Epithelial cell of proximal tubule (primary cell): ENCODE measurements at regions not wholly inside any gene's neighbourhood (a gene's known extent, or its start where the extent isn't known, plus 50 kb on each side); places are given as distances from the start of the nearest gene placed in this dataset.

Experiments used
- DNase-seq: peaks from one replicate; pipeline ENCODE4 v3.0.0-alpha.2; 2011; ENCODE audit warnings: low read depth
- H3K4me3 ChIP-seq: 2 replicates; pipeline ENCODE4 v1.5.1; 2011; ENCODE audit warnings: low read depth, mild to moderate bottlenecking, low read length
- CTCF ChIP-seq: conservative IDR thresholded peaks from 2 replicates; pipeline ENCODE4 v1.5.1; 2012; ENCODE audit warnings: low read depth, mild to moderate bottlenecking, low read length

DNA sequence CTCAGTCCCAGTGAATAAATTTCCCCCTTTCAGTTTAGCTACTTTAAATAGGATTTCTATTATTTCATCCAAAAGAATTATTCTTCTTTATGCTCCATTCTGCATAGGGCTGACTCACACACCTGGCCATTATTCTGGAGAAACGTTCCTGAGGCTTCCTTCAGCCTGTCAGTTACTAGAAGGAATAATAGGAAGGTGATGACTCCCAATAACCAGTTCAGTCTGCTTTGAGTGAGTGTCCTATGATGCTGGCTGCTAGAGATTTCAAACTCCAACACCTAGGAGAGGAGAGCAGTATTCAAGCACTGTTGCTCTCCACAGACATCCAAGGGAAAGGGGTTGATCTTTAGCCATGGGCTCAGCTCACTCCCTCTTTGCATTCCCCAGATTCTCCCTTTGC, 117.8 kb downstream of the KCTD12 start:
- DNase-seq, result no peak
- H3K4me3 ChIP-seq, result no peak overlapping the region
- TF ChIP-seq CTCF, result no peak

DNA sequence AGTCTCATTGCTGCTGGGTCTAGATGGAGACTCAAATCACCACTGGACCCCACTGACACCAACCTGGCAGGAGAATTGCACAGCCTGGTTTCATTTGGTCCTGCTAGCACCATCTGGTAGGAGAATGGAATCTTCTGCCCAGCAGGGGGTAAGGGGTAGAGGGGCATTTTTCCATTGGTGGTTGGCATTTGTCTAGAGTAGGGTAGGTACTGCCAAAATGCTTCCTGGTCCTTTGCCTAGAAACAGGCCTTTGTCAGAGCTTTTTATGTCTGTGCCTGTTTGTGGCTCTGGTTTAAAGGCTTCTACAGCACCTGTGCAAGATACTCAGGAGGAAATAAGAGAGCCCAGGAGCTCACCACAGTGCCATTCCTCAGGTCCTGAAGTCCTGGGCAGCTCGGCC, 121.3 kb downstream of the KCTD12 start:
- TF ChIP-seq CTCF, result no peak
- DNase-seq, result no peak

DNA sequence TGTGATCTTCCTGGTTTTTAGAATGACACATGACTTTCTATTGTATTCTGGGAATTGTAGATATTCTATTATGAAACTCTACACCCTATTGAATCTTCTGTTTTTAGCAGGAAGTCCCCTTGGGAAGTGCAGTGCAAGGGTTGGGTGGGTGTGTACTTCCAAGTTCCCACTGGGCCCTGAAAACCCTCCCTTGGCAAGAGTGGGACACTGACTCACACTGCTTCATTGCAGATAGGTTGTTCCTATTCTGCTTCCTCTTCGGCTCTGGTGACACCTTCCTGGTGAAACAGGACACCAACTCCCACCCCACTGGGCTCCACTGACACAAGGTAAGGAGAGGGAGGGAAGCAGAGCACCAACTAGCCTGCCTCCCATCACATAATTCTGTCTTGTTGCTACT, 121.8 kb downstream of the KCTD12 start:
- no peak overlapping the region for H3K4me3 ChIP-seq
- no peak for TF ChIP-seq CTCF
- DNase-seq, result no peak

More for the DNA sequence above, 121.3 kb downstream of the KCTD12 start:
- no peak overlapping the region for H3K4me3 ChIP-seq

- no peak for TF ChIP-seq CTCF
- no peak overlapping the region for H3K4me3 ChIP-seq
- no peak for DNase-seq
Observed at GRCh38 chr13:76762721-76763120, 123.5 kb downstream of the KCTD12 start.

- no peak for DNase-seq
- TF ChIP-seq CTCF, result peak; percentile 2
Observed at GRCh38 chr13:76759877-76760276, 126.3 kb downstream of the KCTD12 start.

DNA sequence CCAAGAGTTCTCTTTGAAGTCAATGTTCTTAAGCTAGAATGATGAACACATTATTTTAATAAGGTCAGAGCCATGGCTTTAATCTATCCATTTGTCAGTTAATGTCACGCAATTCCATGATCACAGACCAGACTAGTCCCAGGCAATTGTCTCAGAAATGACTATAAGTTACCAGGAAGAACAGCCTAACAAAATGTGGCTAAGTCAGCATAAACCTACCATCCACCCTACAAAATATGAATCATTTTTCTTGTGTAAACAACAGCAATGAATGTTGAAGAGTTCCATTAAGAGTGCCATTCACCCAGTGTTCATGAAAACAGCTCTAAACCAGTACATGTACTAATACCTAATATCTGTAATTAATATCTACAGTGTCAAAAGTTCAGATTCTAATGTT, 127.5 kb downstream of the KCTD12 start:
- TF ChIP-seq CTCF, result no peak
- no peak overlapping the region for H3K4me3 ChIP-seq
- no peak for DNase-seq

More at GRCh38 chr13:76759877-76760276, 126.3 kb downstream of the KCTD12 start:
- H3K4me3 ChIP-seq, result no peak overlapping the region

GRCh38 chr13:76758257-76758656, 127.9 kb downstream of the KCTD12 start:
- H3K4me3 ChIP-seq, result no peak overlapping the region
- TF ChIP-seq CTCF, result no peak
- DNase-seq, result no peak
